Breast epithelium (tissue), 4 donors: ENCODE measurements at regions not wholly inside any gene's neighbourhood (a gene's known extent, or its start where the extent isn't known, plus 50 kb on each side); places are given as distances from the start of the nearest gene placed in this dataset.

ENCODE experiments used
- DNase-seq, 2 donors: peaks; one replicate each; pipeline ENCODE4 v3.0.0-alpha.2; 2019; ENCODE audit warnings: low spot score in 2 of 2
- H3K27ac ChIP-seq, 2 donors: fragments of 200-600 bp; sonication (generic) in 1 of 2; one replicate each; pipeline ENCODE4 v1.5.1; 2016 to 2019; ENCODE audit warnings: mild to moderate bottlenecking in 1 of 2
- H3K27me3 ChIP-seq, 2 donors: fragments of 200-600 bp; sonication (generic) in 1 of 2; one replicate each; pipeline versions ENCODE4 v1.5.1 to v1.6.0; 2017 to 2019; ENCODE audit warnings: control low read depth in 1 of 2, mild to moderate bottlenecking in 1 of 2
- H3K36me3 ChIP-seq: fragments of 200-600 bp; one replicate; pipeline ENCODE4 v1.5.1; 2019
- H3K4me1 ChIP-seq, 2 donors: fragments of 200-600 bp; sonication (generic); one replicate each; pipeline ENCODE4 v1.5.1; 2016 to 2019; ENCODE audit warnings: control low read depth in 1 of 2
- H3K4me3 ChIP-seq, 3 donors: fragments of 200-600 bp; sonication (generic); 1 replicate in 2 of 3; 2 replicates in 1 of 3; pipeline ENCODE4 v1.5.1; 2016 to 2019; ENCODE audit warnings: mild to moderate bottlenecking in 3 of 3, moderate library complexity in 2 of 3
- H3K9me3 ChIP-seq, 2 donors: fragments of 200-600 bp; sonication (generic) in 1 of 2; one replicate each; pipeline ENCODE4 v1.5.1; 2016 to 2019; ENCODE audit warnings: control low read depth in 1 of 2
- POLR2A ChIP-seq: fragments of 450-650 bp; IDR thresholded peaks from one replicate; pipeline ENCODE4 v1.6.1; 2016; ENCODE audit warnings: antibody characterized with exemption, mild to moderate bottlenecking, moderate library complexity
- POLR2AphosphoS5 ChIP-seq, 3 donors: sonication (generic); formaldehyde crosslinking; IDR thresholded peaks; one replicate each; pipeline ENCODE4 v1.6.1; 2017; ENCODE audit warnings: antibody characterized with exemption in 3 of 3
- intact Hi-C: fragments of 100-400 bp; cut with DNase I; formaldehyde crosslinking; loops from one replicate; pipeline ENCODE4 v1.15.1; 2023; ENCODE audit warnings: low total_unique reads
- TF ChIP-seq, protein P1 (sequence below), 3 donors: fragments of 450-650 bp; IDR thresholded peaks; one replicate each; pipeline ENCODE4 v1.5.1; 2016 to 2017; ENCODE audit warnings: antibody characterized with exemption in 3 of 3, mild to moderate bottlenecking in 3 of 3, moderate library complexity in 3 of 3

DNA sequence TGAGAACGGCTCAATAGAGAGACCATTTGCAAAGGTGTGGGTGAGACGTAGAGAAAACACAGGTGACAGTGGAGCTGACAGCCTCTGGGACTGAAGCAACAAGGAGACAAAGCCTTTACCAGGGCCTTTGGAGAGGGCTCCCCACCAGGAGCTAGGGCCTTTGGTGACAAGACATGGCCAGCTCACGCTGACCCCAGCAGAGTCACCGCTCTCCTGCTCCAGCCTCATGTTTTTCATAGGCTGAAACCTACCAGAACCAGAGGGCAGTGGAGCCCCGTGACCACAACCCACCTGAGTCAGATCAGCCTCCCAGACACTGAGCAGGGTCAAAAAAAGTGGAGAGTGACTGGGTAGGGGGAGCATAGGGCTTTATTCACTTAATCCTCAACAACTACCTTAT, 214.7 kb downstream of the SHQ1 start:
- Histone ChIP-seq H3K9me3 (no peaks in the 10 kb centered on the region), H3K4me1 (no peaks in the 10 kb centered on the region), H3K27me3 (no peaks in the 10 kb centered on the region), H3K27ac (no peak overlapping the region), H3K4me3 (no peak overlapping the region), H3K36me3 (no peaks in the 10 kb centered on the region)
- TF ChIP-seq POLR2A (no peak), POLR2AphosphoS5 (IDR thresholded peaks at IDR 0.05) (no peak)
- TF ChIP-seq, protein P1, sequence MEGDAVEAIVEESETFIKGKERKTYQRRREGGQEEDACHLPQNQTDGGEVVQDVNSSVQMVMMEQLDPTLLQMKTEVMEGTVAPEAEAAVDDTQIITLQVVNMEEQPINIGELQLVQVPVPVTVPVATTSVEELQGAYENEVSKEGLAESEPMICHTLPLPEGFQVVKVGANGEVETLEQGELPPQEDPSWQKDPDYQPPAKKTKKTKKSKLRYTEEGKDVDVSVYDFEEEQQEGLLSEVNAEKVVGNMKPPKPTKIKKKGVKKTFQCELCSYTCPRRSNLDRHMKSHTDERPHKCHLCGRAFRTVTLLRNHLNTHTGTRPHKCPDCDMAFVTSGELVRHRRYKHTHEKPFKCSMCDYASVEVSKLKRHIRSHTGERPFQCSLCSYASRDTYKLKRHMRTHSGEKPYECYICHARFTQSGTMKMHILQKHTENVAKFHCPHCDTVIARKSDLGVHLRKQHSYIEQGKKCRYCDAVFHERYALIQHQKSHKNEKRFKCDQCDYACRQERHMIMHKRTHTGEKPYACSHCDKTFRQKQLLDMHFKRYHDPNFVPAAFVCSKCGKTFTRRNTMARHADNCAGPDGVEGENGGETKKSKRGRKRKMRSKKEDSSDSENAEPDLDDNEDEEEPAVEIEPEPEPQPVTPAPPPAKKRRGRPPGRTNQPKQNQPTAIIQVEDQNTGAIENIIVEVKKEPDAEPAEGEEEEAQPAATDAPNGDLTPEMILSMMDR (IDR thresholded peaks at IDR 0.05): no peak
- intact Hi-C loops: no loop called here
- DNase-seq: no peak

DNA sequence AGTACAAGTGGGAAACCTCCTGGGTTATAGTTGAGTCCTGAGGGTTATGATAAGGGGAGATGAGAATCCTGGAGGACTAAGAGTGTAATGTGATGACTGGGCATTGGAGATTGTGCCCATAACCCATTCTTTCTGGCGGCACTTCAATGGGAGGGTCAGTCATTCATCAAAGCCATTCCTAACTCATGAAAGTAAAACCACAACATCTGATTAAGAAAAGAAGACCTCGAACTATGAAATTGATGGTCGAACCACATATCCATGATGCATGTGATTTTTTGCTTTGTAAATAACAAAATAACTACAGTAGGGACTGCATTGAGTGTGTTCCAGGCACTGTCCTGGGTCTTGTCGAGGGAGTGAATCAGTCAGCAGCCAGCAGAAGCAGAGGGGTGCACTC, 215.1 kb downstream of the SHQ1 start:
- Histone ChIP-seq H3K27me3 (no peaks in the 10 kb centered on the region), H3K36me3 (no peaks in the 10 kb centered on the region), H3K4me1 (no peaks in the 10 kb centered on the region), H3K4me3 (no peak overlapping the region), H3K9me3 (no peaks in the 10 kb centered on the region), H3K27ac (no peak overlapping the region)
- intact Hi-C loops: no loop called here
- no peak for DNase-seq
- TF ChIP-seq POLR2AphosphoS5 (IDR thresholded peaks at IDR 0.05) (no peak), POLR2A (no peak)
- TF ChIP-seq, protein P1 (IDR thresholded peaks at IDR 0.05): no peak

DNA sequence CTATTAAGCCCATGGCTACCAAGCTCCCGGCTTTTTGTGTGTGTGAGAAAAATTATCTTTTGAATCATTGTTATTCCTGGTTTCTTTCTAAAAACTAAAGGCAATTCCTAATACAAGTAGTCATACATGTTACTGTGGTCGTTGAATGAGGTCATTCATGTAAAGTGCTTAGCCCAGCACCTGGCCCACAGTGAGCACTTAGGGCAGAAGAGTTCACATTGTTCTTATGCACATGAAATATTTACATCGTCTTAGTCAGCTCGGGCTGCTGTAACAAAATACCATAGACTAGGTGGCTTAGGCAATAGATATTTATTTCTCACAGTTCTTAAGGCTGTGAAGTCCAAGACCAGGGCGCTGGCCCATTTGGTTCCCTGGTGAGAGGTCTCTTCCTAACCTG, 216.1 kb downstream of the SHQ1 start:
- TF ChIP-seq, protein P1 (IDR thresholded peaks at IDR 0.05): no peak
- TF ChIP-seq POLR2AphosphoS5 (IDR thresholded peaks at IDR 0.05): no peak
- TF ChIP-seq POLR2A: no peak
- Histone ChIP-seq H3K27me3 (no peaks in the 10 kb centered on the region), H3K9me3 (no peaks in the 10 kb centered on the region), H3K4me1 (no peaks in the 10 kb centered on the region), H3K4me3 (no peak overlapping the region), H3K27ac (no peak overlapping the region), H3K36me3 (no peaks in the 10 kb centered on the region)
- intact Hi-C loops: no loop called here
- DNase-seq: no peak

DNA sequence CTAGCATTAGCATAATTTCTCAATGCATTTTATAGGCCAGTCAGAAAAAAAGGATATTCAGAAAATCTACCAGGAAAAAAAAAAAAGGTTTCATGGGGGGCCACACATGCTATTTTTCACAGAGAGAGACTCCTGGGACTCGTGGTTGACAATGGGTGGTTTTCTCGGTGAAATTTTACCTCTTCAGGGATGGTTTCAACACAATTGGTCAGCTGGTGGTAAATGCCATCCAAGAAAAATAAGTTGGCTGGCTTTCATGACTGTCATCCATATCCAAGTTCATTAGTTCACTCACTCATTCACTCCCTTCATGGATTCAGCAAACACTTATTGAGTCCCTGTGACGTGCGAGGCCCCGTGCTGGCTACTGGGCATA, 217.3 kb downstream of the SHQ1 start:
- Histone ChIP-seq H3K27ac (no peak overlapping the region), H3K27me3 (no peaks in the 10 kb centered on the region), H3K36me3 (no peaks in the 10 kb centered on the region), H3K4me1 (no peaks in the 10 kb centered on the region), H3K9me3 (no peaks in the 10 kb centered on the region), H3K4me3 (no peak overlapping the region)
- DNase-seq: no peak
- intact Hi-C loops: loop anchor here (1.0 kb wide), 1 partner anchor 10 kb away; no protein-coding TSS in a partner anchor
- TF ChIP-seq, protein P1 (IDR thresholded peaks at IDR 0.05): no peak
- TF ChIP-seq POLR2A: no peak
- no peak for TF ChIP-seq POLR2AphosphoS5 (IDR thresholded peaks at IDR 0.05)

DNA sequence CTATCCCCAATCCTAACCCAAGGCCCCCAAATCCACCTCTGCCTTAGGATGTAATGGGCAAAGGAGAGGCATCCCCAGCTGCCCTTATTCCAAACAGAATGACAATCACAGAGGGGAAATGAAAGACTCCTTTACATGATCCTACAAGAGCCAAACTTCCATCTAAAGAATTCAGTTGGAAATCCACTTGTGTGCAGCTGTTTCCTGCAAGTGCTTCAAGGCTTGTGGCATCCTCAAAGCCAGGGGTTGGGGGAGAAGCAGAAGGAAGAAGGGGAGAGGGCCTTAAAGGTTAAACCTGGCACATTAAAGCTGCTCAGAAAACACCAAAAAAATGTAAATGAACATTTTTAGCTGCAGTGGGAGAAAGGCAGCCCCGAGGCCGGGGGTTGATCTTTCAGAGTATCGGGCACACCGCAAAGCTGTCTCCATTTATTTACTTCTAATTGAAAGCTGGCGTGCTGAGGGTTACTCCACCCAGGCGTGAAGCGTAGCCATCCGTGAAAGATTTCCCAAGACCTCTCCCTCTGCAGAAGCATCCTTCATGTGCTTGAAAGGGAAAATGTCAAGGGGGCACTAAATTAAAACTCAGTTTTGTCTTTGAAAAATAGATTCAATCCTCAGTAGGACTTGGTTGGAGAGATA, 217.8 kb downstream of the SHQ1 start:
- Histone ChIP-seq H3K9me3 (no peaks in the 10 kb centered on the region), H3K27me3 (no peaks in the 10 kb centered on the region), H3K36me3 (no peaks in the 10 kb centered on the region), H3K4me1 (no peaks in the 10 kb centered on the region), H3K27ac (no peak overlapping the region), H3K4me3 (no peak overlapping the region)
- TF ChIP-seq, protein P1 (IDR thresholded peaks at IDR 0.05): no peak
- TF ChIP-seq POLR2AphosphoS5 (IDR thresholded peaks at IDR 0.05): no peak
- intact Hi-C loops: no loop called here
- DNase-seq: no peak
